Common myeloid progenitor, CD34-positive (primary cell): ENCODE measurements at regions not wholly inside any gene's neighbourhood (a gene's known extent, or its start where the extent isn't known, plus 50 kb on each side); places are given as distances from the start of the nearest gene placed in this dataset.

Experiments used
- CTCF ChIA-PET: fragments of 350-600 bp; sonication (Branson Sonifier 250); formaldehyde crosslinking; loops from one replicate; lab custom pipeline; 2021; ENCODE audit warnings: antibody characterized with exemption; lab: Charles Lee
- POLR2A ChIA-PET: fragments of 350-600 bp; sonication (Branson Sonifier 250); formaldehyde crosslinking; loops from one replicate; lab custom pipeline; 2021; ENCODE audit warnings: antibody characterized with exemption; lab: Charles Lee
- DNase-seq, 3 donors: peaks; one replicate each; pipeline versions ENCODE4 v3.0.0 to v3.0.0-alpha.2; 2013
- H3K27ac ChIP-seq, 2 experiments: 1 replicate in 1 of 2; 2 replicates in 1 of 2; pipeline ENCODE4 v1.7.0; 2013; ENCODE audit warnings: inconsistent platforms in 2 of 2, low read length in 2 of 2, mild to moderate bottlenecking in 2 of 2, low read depth in 1 of 2, moderate library complexity in 1 of 2; ENCODE audit not compliant: severe bottlenecking in 2 of 2, insufficient read depth in 1 of 2, poor library complexity in 1 of 2
- H3K27me3 ChIP-seq, 5 experiments: replicated peaks in 2 of 5; 1 replicate in 3 of 5; 2 replicates in 2 of 5; pipeline versions ENCODE4 v1.6.1 to v1.7.0; 2013; ENCODE audit warnings: low read length in 4 of 5, mild to moderate bottlenecking in 2 of 5, moderate library complexity in 2 of 5, inconsistent platforms in 1 of 5; ENCODE audit not compliant: insufficient read depth in 5 of 5, control insufficient read depth in 4 of 5
- H3K36me3 ChIP-seq, 4 experiments: 1 replicate in 2 of 4; 2 replicates in 2 of 4; pipeline versions ENCODE4 v1.6.1 to v1.7.0; 2013; ENCODE audit warnings: low read length in 3 of 4, control low read depth in 1 of 4, mild to moderate bottlenecking in 1 of 4; ENCODE audit not compliant: control insufficient read depth in 4 of 4, insufficient read depth in 4 of 4
- H3K4me1 ChIP-seq, 4 experiments: 1 replicate in 3 of 4; 2 replicates in 1 of 4; pipeline versions ENCODE4 v1.6.1 to v1.7.1; 2013; ENCODE audit warnings: low read length in 3 of 4, mild to moderate bottlenecking in 3 of 4, control low read depth in 1 of 4, inconsistent platforms in 1 of 4, moderate library complexity in 1 of 4; ENCODE audit not compliant: control insufficient read depth in 4 of 4, insufficient read depth in 4 of 4; ENCODE audit errors: control extremely low read depth in 1 of 4
- H3K4me3 ChIP-seq, 7 experiments: 1 replicate in 4 of 7; 2 replicates in 3 of 7; pipeline versions ENCODE4 v1.5.1 to v1.7.0; 2013; ENCODE audit warnings: mild to moderate bottlenecking in 7 of 7, low read length in 6 of 7, moderate library complexity in 6 of 7, inconsistent platforms in 2 of 7, low read depth in 2 of 7, control low read depth in 1 of 7; ENCODE audit not compliant: insufficient read depth in 4 of 7, control insufficient read depth in 1 of 7; ENCODE audit errors: extremely low read depth in 1 of 7
- H3K9me3 ChIP-seq, 5 experiments: 1 replicate in 4 of 5; 2 replicates in 1 of 5; pipeline versions ENCODE4 v1.6.1 to v1.7.1; 2013; ENCODE audit warnings: low read length in 4 of 5, mild to moderate bottlenecking in 2 of 5, inconsistent platforms in 1 of 5, low read depth in 1 of 5, moderate library complexity in 1 of 5; ENCODE audit not compliant: control insufficient read depth in 4 of 5, insufficient read depth in 2 of 5; ENCODE audit errors: control extremely low read depth in 1 of 5
- WGBS: methylation state at CpG from one replicate; pipeline ENCODE4 v1.1.5; 2013; ENCODE audit not compliant: insufficient coverage; 5-methylcytosine and 5-hydroxymethylcytosine counted together

GRCh38 chr15:69976366-69976994 lies 121.2 kb downstream of the TLE3 start:
- peak; percentile 49 to 83 (median 79) for DNase-seq
- Histone ChIP-seq H3K4me1 (no peaks in the 10 kb centered on the region), H3K36me3 (no peaks in the 10 kb centered on the region), H3K4me3 (no peak overlapping the region), H3K27me3 (peaks cover 0 to 9% (median 0%) of the 10 kb centered on the region in 5 experiments), H3K9me3 (no peaks in the 10 kb centered on the region), H3K27ac (no peak overlapping the region)
- 21% methylated on average over 3 of the region's 7 CpGs for WGBS
- CTCF ChIA-PET = interaction anchor here (1.1 to 1.2 kb wide), 2 partner anchors 12 to 252 kb away, joined by 3 read pairs; no protein-coding TSS in a partner anchor
- POLR2A ChIA-PET = no interaction called here

DNA sequence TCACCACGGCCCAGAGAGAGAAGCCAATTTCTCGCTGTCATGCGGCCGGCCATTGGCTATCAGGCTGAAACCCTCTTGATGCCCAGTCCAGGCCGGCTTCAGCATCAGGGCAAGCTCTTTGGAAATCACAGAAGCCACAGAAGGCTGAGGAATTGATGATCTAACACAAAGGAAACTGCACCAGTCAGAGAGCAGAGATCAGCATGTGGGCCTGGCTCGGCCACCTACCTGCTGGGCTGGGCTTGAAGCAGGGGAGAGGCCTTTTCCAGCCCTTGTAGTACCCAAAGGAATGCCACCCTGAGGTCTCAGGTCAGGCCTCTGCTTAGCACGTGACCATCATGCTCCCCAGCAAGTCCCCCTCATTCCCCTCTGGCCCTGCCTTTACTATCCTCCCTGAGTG lies 119.1 kb downstream of the TLE3 start:
- POLR2A ChIA-PET = no interaction called here
- Histone ChIP-seq H3K36me3 (no peaks in the 10 kb centered on the region), H3K27ac (no peak overlapping the region)

GRCh38 chr15:69979262-69979661 lies 118.5 kb downstream of the TLE3 start:
- no peaks in the 10 kb centered on the region for H3K36me3 ChIP-seq
- H3K27ac ChIP-seq = no peak overlapping the region
- H3K4me3 ChIP-seq = no peak overlapping the region
- no peaks in the 10 kb centered on the region for H3K9me3 ChIP-seq
- DNase-seq = peak in 2 of 3 donors; percentile 24 to 32
- peaks cover 0 to 14% (median 0%) of the 10 kb centered on the region in 5 experiments for H3K27me3 ChIP-seq
- H3K4me1 ChIP-seq = no peaks in the 10 kb centered on the region
- POLR2A ChIA-PET = no interaction called here
- CTCF ChIA-PET = no interaction called here
- 18% methylated on average over 5 of the region's 5 CpGs for WGBS

More for the DNA sequence above, 119.1 kb downstream of the TLE3 start:
- CTCF ChIA-PET = no interaction called here
- H3K27me3 ChIP-seq = peaks cover 0 to 14% (median 0%) of the 10 kb centered on the region in 5 experiments
- no peak for DNase-seq
- H3K9me3 ChIP-seq = no peaks in the 10 kb centered on the region
- no peak overlapping the region for H3K4me3 ChIP-seq
- no peaks in the 10 kb centered on the region for H3K4me1 ChIP-seq
- WGBS = 86% methylated on average over 7 of the region's 7 CpGs

DNA sequence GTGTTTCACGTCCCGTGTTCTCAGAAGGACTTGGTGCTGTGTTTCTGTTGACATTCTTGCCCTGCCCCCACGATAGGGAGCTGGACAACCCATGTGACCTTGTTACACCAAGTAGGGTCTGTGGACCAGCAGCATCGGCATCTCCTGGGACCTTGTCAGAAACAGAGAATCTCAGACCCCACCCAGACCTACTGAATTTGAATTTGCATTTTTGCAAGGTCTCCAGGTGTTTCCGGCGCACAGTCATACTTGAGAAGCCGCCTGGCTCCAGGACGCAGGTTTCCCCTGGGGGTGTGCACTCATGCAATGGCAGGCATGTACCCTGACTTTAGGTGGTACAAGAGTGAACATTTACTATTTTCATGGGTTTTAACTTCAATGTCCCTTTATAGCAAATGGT lies 117.9 kb downstream of the TLE3 start:
- peak; percentile 10 to 30 (median 22) for DNase-seq
- no peak overlapping the region for H3K27ac ChIP-seq
- peaks cover 0 to 14% (median 0%) of the 10 kb centered on the region in 5 experiments for H3K27me3 ChIP-seq
- no peaks in the 10 kb centered on the region for H3K4me1 ChIP-seq
- WGBS = 92% methylated on average over 8 of the region's 8 CpGs
- ChIA-PET POLR2A (no interaction called here), CTCF (no interaction called here)
- H3K9me3 ChIP-seq = no peaks in the 10 kb centered on the region
- no peak overlapping the region for H3K4me3 ChIP-seq
- H3K36me3 ChIP-seq = no peaks in the 10 kb centered on the region

GRCh38 chr15:69980341-69981059 lies 117.2 kb downstream of the TLE3 start:
- Histone ChIP-seq H3K27me3 (peaks cover 0 to 14% (median 0%) of the 10 kb centered on the region in 5 experiments), H3K4me1 (no peaks in the 10 kb centered on the region)
- CTCF ChIA-PET = interaction anchor here (0.6 kb wide), 1 partner anchor 22 kb away, joined by 3 read pairs; no protein-coding TSS in a partner anchor

DNA sequence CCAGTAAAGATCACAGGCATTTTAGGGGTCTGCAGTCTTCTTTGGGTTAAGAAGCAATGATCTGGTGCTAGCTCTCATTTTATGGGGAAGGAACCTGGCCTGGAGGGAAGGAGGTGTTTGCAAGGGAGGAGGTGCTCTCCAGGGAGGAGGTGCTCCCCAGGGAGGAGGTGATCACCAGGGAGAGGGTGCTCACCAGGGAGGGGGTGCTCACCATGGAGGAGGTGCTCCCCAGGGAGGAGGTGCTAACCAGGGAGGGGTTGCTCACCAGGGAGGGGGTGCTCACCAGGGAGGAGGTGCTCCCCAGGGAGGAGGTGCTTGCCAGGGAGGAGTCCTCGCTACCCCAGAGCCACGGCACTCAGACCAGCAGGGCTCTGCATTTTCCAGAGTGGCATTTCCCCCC lies 115.7 kb downstream of the TLE3 start:
- no peaks in the 10 kb centered on the region for H3K36me3 ChIP-seq
- H3K27ac ChIP-seq = no peak overlapping the region
- H3K9me3 ChIP-seq = no peaks in the 10 kb centered on the region
- ChIA-PET POLR2A (no interaction called here), CTCF (no interaction called here)
- peaks cover 0 to 12% (median 0%) of the 10 kb centered on the region in 5 experiments for H3K27me3 ChIP-seq
- no peak for DNase-seq
- no peak overlapping the region for H3K4me3 ChIP-seq
- no peaks in the 10 kb centered on the region for H3K4me1 ChIP-seq
- WGBS = 40% methylated on average over 1 of the region's 2 CpGs

More at GRCh38 chr15:69980341-69981059, 117.2 kb downstream of the TLE3 start:
- H3K27ac ChIP-seq = no peak overlapping the region
- no peak overlapping the region for H3K4me3 ChIP-seq
- POLR2A ChIA-PET = no interaction called here
- no peaks in the 10 kb centered on the region for H3K36me3 ChIP-seq
- no peaks in the 10 kb centered on the region for H3K9me3 ChIP-seq
- WGBS = 97% methylated on average over 5 of the region's 7 CpGs
- DNase-seq = no peak

DNA sequence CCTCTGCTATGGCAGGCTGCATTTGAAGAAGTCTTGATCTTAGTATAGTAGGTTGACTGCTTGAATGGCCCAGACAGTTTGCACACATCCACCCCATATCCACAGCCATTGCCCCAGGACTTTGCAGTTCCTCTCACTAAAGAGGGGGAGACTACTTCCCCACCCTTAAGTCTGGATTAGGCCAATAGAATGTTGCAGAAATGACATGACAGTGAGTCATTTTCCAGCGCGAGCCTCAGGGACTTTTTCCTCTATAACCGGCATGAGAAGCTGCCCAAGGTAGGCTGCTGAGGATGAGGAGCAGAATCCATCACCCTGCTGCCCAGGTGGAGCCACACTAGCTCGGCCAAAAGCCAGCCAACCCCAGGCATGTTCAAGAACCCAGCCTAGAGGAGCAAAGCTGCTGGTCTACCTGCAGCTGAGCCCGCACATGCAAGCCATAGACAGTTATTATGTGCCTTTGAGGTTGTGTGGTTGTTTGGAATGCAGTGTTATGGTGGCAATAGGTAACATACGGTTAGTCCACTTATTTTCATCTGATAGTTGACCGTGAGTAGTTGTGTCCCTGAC lies 113.9 kb downstream of the TLE3 start:
- WGBS = 98% methylated on average over 5 of the region's 7 CpGs
- ChIA-PET CTCF (no interaction called here), POLR2A (no interaction called here)
- Histone ChIP-seq H3K4me1 (no peaks in the 10 kb centered on the region), H3K36me3 (no peaks in the 10 kb centered on the region), H3K9me3 (no peaks in the 10 kb centered on the region), H3K27me3 (peaks cover 0 to 9% (median 0%) of the 10 kb centered on the region in 5 experiments), H3K27ac (no peak overlapping the region), H3K4me3 (no peak overlapping the region)
- DNase-seq = no peak
